Fibroblast of lung (primary cell): ENCODE measurements at regions not wholly inside any gene's neighbourhood (a gene's known extent, or its start where the extent isn't known, plus 50 kb on each side); places are given as distances from the start of the nearest gene placed in this dataset.
A peak's percentile ranks its signal among the peaks of the same experiment; 100 is the strongest.

Source experiments
- DNase-seq, 2 donors: peaks; one replicate each; pipeline versions ENCODE4 v3.0.0 to v3.0.0-alpha.2; 2010; ENCODE audit warnings: low read depth in 2 of 2
- H2AFZ ChIP-seq: 2 replicates; pipeline ENCODE4 v1.5.1; 2012; ENCODE audit warnings: low read length, control low read depth, inconsistent platforms
- H3K27ac ChIP-seq: 2 replicates; pipeline ENCODE4 v1.5.1; 2011; ENCODE audit warnings: low read length, control low read depth; ENCODE audit not compliant: insufficient read depth
- H3K27me3 ChIP-seq: 2 replicates; pipeline ENCODE4 v1.5.1; 2011; ENCODE audit warnings: mild to moderate bottlenecking, low read length; ENCODE audit not compliant: control insufficient read depth, insufficient read depth
- H3K36me3 ChIP-seq: 2 replicates; pipeline ENCODE4 v1.5.1; 2011; ENCODE audit warnings: low read length; ENCODE audit not compliant: control insufficient read depth, insufficient read depth
- H3K4me1 ChIP-seq: 2 replicates; pipeline ENCODE4 v1.5.1; 2011; ENCODE audit warnings: low read length; ENCODE audit not compliant: control insufficient read depth, insufficient read depth; ENCODE audit errors: extremely low read depth
- H3K4me2 ChIP-seq: 2 replicates; pipeline ENCODE4 v1.5.1; 2011; ENCODE audit warnings: low read length, control low read depth; ENCODE audit not compliant: insufficient read depth; ENCODE audit errors: extremely low read depth
- H3K4me3 ChIP-seq, 4 experiments: fragments of 200-600 bp in 1 of 4; sonication (generic) in 1 of 4; replicated peaks in 1 of 4; 2 replicates each; pipeline ENCODE4 v1.5.1; 2011 to 2016; ENCODE audit warnings: low read length in 4 of 4, low read depth in 3 of 4, mild to moderate bottlenecking in 3 of 4, control low read depth in 2 of 4, inconsistent platforms in 1 of 4, mixed read lengths in 1 of 4; ENCODE audit not compliant: insufficient read depth in 1 of 4; ENCODE audit errors: control extremely low read depth in 1 of 4
- H3K79me2 ChIP-seq: 2 replicates; pipeline ENCODE4 v1.5.1; 2012; ENCODE audit warnings: mild to moderate bottlenecking, low read length, inconsistent platforms; ENCODE audit not compliant: control insufficient read depth, insufficient read depth
- H3K9ac ChIP-seq: 2 replicates; pipeline ENCODE4 v1.5.1; 2011; ENCODE audit warnings: mild to moderate bottlenecking, low read length, control low read depth; ENCODE audit not compliant: insufficient read depth
- H3K9me3 ChIP-seq: 2 replicates; pipeline ENCODE4 v1.5.1; 2012; ENCODE audit warnings: low read depth, low read length; ENCODE audit not compliant: control insufficient read depth, insufficient read depth
- H4K20me1 ChIP-seq: 2 replicates; pipeline ENCODE4 v1.5.1; 2011; ENCODE audit warnings: low read length; ENCODE audit not compliant: control insufficient read depth, insufficient read depth; ENCODE audit errors: extremely low read depth
- EZH2 ChIP-seq: IDR thresholded peaks from 2 replicates; pipeline ENCODE4 v1.5.1; 2012; ENCODE audit warnings: low read length, control low read depth, mild to moderate bottlenecking; ENCODE audit errors: missing control alignments
- TF ChIP-seq, protein P1 (sequence below), 2 donors: IDR thresholded peaks in 1 of 2; conservative IDR thresholded peaks in 1 of 2; 1 replicate in 1 of 2; 2 replicates in 1 of 2; pipeline ENCODE4 v1.5.1; 2011 to 2012; ENCODE audit warnings: low read length in 2 of 2, control low read depth in 1 of 2, inconsistent platforms in 1 of 2, low read depth in 1 of 2, mild to moderate bottlenecking in 1 of 2

- H4K20me1 ChIP-seq = no peaks in the 10 kb centered on the region
- H3K4me3 ChIP-seq = no peak overlapping the region
- no peak overlapping the region for H3K27ac ChIP-seq
- no peaks in the 10 kb centered on the region for H3K27me3 ChIP-seq
- H2AFZ ChIP-seq = no peak overlapping the region
- H3K4me2 ChIP-seq = no peak overlapping the region
- H3K9ac ChIP-seq = no peak overlapping the region
- DNase-seq = no peak
- no peaks in the 10 kb centered on the region for H3K9me3 ChIP-seq
- no peaks in the 10 kb centered on the region for H3K4me1 ChIP-seq
- TF ChIP-seq EZH2 = no peak
- TF ChIP-seq, protein P1, sequence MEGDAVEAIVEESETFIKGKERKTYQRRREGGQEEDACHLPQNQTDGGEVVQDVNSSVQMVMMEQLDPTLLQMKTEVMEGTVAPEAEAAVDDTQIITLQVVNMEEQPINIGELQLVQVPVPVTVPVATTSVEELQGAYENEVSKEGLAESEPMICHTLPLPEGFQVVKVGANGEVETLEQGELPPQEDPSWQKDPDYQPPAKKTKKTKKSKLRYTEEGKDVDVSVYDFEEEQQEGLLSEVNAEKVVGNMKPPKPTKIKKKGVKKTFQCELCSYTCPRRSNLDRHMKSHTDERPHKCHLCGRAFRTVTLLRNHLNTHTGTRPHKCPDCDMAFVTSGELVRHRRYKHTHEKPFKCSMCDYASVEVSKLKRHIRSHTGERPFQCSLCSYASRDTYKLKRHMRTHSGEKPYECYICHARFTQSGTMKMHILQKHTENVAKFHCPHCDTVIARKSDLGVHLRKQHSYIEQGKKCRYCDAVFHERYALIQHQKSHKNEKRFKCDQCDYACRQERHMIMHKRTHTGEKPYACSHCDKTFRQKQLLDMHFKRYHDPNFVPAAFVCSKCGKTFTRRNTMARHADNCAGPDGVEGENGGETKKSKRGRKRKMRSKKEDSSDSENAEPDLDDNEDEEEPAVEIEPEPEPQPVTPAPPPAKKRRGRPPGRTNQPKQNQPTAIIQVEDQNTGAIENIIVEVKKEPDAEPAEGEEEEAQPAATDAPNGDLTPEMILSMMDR (conservative IDR thresholded peaks at IDR 0.05 in 1 of 2, IDR thresholded peaks at IDR 0.05 in 1 of 2; ENCODE audit: low read depth in 1 of 2, low read length in 2 of 2) = no peak
- H3K36me3 ChIP-seq = no peaks in the 10 kb centered on the region
- H3K79me2 ChIP-seq = no peaks in the 10 kb centered on the region
Observed at GRCh38 chr12:28645891-28646290, 455.6 kb downstream of the CCDC91 start.

- Histone ChIP-seq H3K79me2 (no peaks in the 10 kb centered on the region), H3K4me3 (no peak overlapping the region), H3K9me3 (no peaks in the 10 kb centered on the region), H4K20me1 (no peaks in the 10 kb centered on the region), H3K9ac (no peak overlapping the region), H3K4me1 (no peaks in the 10 kb centered on the region), H3K36me3 (no peaks in the 10 kb centered on the region), H3K4me2 (no peak overlapping the region), H2AFZ (no peak overlapping the region), H3K27me3 (no peaks in the 10 kb centered on the region), H3K27ac (no peak overlapping the region)
- DNase-seq = no peak
- TF ChIP-seq, protein P1 (conservative IDR thresholded peaks at IDR 0.05 in 1 of 2, IDR thresholded peaks at IDR 0.05 in 1 of 2; ENCODE audit: low read depth in 1 of 2, low read length in 2 of 2) = no peak
- TF ChIP-seq EZH2 = no peak
Observed at GRCh38 chr12:28650906-28651305, 460.6 kb downstream of the CCDC91 start.

DNA sequence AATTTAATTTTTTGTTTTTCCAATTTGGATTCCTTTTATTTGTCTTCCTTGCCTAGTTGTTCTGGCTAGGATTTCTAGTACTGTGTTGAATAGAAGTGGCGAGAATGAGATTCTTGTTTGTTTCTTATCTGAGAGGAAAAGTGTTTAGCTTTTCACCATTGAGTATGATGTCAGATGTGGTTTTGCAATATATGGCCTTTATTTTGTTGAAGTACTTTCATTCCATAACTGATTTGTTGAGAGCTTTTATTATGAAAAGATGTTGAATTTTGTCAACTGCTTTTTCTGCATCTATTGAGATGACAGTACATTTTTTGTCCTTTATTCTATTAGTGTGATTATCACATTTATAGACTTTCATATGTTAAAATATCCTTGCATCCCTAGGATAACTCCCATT, 462.0 kb downstream of the CCDC91 start:
- no peak overlapping the region for H3K9ac ChIP-seq
- H3K36me3 ChIP-seq = no peaks in the 10 kb centered on the region
- peak in 1 of 2 donors; percentile 3 for DNase-seq
- no peak overlapping the region for H3K27ac ChIP-seq
- no peaks in the 10 kb centered on the region for H3K9me3 ChIP-seq
- no peak overlapping the region for H3K4me3 ChIP-seq
- no peaks in the 10 kb centered on the region for H3K27me3 ChIP-seq
- H2AFZ ChIP-seq = no peak overlapping the region
- H3K4me1 ChIP-seq = no peaks in the 10 kb centered on the region
- H3K4me2 ChIP-seq = no peak overlapping the region
- TF ChIP-seq EZH2 = no peak
- TF ChIP-seq, protein P1 (conservative IDR thresholded peaks at IDR 0.05 in 1 of 2, IDR thresholded peaks at IDR 0.05 in 1 of 2; ENCODE audit: low read depth in 1 of 2, low read length in 2 of 2) = no peak
- H4K20me1 ChIP-seq = no peaks in the 10 kb centered on the region
- no peaks in the 10 kb centered on the region for H3K79me2 ChIP-seq
